Right kidney (tissue), 1 donor: ENCODE measurements at regions not wholly inside any gene's neighbourhood (a gene's known extent, or its start where the extent isn't known, plus 50 kb on each side); places are given as distances from the start of the nearest gene placed in this dataset.

Experiments used
- DNase-seq: peaks from one replicate; pipeline ENCODE4 v3.0.0-alpha.2; 2016

DNA sequence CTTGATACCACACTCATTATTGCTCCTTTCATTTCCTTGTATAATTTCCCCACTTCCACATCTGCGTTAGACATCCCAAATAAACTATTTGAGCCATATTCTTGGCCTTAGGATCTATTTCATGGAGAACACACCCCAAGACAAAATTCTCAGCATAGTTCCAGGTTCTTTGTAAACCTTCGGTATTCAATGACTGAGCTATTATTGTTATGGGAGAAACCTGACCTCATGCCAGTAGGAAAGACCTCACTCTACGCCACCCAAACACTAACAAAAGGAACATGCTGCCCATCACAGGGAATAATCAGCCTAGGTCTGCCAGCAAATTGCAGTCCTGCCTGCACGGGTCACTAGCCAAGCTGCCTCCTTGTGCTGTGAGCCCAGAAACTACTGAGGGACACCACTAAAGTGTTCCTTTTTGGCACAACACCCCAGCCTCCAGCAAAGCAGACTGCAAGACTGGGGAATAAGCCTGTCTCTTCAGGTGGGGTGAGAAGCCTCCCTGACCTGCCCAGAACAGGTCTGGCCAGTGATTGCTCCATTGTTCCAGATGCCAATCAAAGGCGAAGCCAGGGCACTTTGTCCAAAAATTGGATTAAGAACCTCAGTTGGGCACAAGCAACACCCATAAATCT, 371.8 kb downstream of the MAFB start:
- DNase-seq, result no peak

- no peak for DNase-seq
Observed at GRCh38 chr20:40314278-40314677, 374.8 kb downstream of the MAFB start.

- no peak for DNase-seq
Observed at GRCh38 chr20:40313730-40314129, 375.3 kb downstream of the MAFB start.

DNA sequence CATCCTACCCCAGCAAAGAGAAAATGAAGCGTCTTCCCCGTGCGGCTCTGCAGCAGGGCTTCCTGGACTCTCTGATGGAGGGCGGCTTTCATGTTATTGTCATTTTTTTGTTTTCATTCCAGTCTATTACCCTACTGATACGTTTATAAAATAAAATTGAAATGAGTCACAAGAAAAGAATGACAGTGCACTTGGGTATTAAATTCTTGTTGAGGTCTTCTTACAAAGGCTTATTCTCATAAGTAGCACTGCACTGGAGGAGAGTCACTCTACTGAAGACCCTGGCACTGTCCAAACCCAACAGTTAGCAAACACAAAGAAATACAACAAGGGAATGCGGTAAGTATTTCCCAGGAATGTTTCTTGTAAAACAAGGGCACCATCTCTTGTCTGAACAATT, 379.3 kb downstream of the MAFB start:
- DNase-seq, result no peak

- DNase-seq, result no peak
Observed at GRCh38 chr20:40307997-40308396, 381.0 kb downstream of the MAFB start.

- DNase-seq, result no peak
Observed at GRCh38 chr20:40307268-40307667, 381.8 kb downstream of the MAFB start.

DNA sequence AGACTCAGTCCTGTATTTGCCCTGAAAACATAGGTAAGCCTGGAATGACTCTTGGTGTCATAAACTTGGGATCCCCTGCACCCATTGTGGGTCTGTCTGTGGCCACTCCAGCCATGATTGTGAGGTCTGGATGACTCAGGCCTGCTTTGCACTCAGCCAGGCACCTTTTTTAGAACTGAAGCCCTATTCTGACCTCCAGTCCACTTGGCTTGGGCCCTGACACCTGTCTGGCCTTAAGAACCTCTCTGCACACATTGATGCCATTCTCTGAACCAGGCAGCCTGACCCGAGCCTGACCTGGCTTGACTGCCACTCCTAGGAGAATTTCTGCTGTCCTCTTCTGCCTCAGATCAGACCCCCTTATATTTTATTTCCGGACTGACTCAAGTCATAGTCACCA, 383.7 kb downstream of the MAFB start:
- DNase-seq, result no peak

DNA sequence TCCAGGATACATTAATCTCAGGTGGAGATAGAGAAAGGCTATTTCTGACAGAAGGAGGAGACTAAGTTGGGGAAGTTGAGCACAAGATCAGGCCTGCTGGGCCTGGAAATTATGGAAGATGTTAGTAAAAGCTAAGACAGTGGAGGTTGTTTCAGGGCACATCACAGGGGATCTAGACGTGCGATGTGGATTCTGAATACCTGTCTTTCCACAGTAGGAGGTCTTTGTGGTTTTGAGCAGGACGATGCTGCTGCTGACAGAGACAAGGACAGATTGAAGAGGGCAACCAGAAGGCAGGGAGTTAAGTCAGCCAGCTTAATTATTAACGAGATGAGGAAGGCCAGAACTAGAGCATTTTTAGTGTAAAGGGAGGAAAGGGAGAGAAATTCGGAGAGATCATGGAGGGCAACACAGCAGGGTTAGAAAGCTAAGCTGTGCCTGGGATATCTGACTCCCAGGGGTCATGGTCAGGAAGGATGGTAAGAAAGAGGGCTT, 384.9 kb downstream of the MAFB start:
- no peak for DNase-seq

GRCh38 chr20:40294747-40295146, 394.3 kb downstream of the MAFB start:
- no peak for DNase-seq

- no peak for DNase-seq
Observed at GRCh38 chr20:40294175-40294574, 394.9 kb downstream of the MAFB start.

GRCh38 chr20:40293740-40294139, 395.3 kb downstream of the MAFB start:
- DNase-seq, result no peak

- DNase-seq, result no peak
Observed at GRCh38 chr20:40291493-40292135, 397.4 kb downstream of the MAFB start.

DNA sequence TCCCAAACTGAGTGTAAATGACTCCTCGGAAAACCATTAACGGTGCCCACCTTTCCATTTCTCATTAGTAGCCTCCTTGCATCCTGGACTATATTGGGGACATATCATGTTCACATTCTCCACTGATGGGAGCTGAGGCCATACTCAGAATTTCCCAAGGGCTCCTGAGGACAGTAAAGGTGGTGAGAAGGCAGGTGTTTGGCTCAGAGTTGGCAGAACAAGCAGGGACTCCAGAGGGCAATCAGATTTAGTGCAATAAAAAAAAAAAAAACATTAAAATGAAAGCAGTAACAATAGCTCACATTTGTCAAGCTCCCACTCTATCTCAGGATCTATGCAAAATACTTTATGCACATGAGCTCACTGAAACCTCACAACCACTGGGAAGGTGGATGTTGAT, 401.4 kb downstream of the MAFB start:
- DNase-seq, result no peak

DNA sequence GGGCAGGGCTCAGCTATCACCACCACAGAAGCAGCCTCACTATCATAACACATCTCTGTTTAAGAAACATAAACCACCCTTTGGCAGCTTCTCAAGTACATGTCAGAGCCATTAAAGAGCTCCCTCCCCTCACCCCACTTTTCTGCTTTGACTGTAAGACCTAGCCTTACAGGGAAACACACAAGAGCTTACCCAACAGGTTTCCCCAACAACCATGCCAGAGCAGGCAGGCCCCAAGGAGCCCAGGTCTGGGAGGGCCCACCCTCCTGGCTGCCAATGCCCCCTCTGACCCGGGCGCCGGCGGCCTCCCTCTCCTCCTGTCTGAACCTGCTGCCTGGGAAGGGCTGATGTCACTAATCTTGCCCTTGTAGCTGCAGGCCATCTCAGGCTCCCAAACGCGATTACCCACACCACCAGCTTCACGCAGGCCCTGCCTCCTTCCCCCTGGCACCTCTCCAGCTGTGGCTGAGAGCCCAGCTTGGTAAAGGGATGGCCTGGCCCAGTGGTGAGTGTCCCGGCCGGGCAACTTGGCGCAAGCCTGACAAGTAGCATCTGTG, 402.0 kb downstream of the MAFB start:
- peak; percentile 26 for DNase-seq

GRCh38 chr20:40284611-40285010, 404.4 kb downstream of the MAFB start:
- DNase-seq, result no peak

DNA sequence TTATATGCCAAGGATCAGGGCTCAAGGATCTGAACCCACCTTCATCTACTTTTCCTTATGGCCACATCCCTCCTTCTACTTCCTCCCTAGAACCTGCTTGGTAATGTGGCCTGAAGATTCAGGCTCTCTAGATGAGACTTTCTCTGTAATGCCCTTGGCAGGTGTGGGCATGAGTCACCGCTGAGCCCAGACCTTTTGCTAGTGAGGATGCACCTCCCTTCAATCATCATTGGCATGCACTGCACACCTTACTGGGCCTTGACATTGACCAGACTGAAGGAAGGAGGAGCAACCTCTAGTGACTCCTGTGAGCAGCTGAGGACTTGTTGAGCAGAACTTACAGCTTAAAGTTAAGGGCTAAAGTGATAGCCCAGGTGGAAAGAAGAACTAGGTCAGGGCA, 405.3 kb downstream of the MAFB start:
- no peak for DNase-seq

DNA sequence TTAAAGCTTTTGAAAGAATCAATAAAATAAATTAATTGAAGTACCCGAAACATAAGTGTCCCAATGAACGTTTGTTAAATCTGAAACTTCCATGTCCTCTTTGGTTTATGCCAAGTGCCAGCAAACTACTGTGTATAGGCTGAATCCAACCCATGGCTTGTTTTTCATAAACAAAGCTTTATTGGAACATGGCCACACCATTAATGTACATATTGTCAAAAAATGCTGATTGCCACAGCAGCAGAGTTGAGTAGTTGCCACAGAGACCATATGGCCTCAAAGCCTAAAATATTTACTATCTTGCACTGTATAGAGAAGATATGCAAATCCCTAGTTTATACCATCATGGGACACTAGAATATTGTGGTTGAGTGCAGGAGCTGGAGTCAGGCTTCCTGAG, 406.1 kb downstream of the MAFB start:
- no peak for DNase-seq

DNA sequence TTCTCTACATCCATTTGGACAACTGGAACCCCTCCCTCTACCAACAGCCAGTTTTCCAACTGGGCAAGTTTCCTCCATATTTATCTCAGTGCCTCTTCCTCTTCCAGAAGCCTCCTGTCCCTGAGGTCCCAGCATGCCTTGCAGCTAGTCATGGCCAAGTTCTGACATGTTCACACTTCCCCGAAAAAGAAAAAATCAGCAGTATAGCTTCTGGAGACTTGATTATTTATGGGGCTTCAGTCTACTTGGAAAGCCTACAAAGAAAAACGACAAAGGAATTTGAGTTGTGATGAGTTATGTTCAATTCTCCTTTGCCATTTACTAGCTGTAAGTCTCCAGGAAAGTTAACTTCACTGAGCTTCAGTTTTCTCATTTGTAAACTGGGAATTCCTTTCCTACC, 406.5 kb downstream of the MAFB start:
- no peak for DNase-seq

GRCh38 chr20:40280616-40281015, 408.4 kb downstream of the MAFB start:
- DNase-seq, result no peak

DNA sequence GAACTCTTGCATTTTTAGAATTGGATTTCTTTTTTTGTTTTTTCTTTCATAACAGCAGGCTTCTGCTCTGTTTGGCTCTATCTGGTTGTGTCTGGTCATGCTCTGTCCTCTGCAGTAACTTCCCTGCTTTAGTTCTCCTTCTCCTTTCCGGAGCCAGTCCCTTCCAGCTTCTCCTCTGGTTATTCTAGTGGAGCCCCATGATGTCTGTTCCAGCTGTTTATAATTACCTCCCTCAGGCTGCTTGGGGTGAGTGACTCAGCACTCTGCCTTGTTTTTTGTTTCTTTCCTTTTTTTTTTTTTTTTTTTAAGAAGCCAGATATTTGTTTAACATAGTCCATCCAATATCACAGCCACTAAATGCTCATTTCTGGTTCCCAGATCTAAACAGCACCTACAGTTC, 409.6 kb downstream of the MAFB start:
- DNase-seq, result no peak

- no peak for DNase-seq
Observed at GRCh38 chr20:40278673-40279072, 410.4 kb downstream of the MAFB start.

DNA sequence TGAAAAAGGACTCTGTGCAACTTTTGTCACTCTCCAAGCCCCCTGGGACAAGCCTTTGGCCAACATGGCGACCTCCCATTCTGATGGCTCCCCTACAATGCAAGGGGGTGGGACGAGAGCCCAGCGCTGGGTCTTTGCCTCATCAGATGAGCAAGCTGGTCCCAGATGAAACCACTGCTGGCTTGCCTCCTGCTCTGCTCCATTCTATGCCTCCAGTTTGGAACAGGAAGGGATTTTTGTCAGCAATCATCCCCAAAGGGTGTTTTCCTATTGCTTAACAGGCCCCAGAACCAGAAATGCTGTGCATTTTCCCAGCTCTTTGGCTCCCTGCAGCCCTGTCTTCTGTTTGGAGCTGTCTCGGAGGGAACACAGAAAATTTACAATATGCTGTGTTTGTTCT, 412.7 kb downstream of the MAFB start:
- DNase-seq, result no peak

GRCh38 chr20:40275738-40276137, 413.3 kb downstream of the MAFB start:
- DNase-seq, result no peak

DNA sequence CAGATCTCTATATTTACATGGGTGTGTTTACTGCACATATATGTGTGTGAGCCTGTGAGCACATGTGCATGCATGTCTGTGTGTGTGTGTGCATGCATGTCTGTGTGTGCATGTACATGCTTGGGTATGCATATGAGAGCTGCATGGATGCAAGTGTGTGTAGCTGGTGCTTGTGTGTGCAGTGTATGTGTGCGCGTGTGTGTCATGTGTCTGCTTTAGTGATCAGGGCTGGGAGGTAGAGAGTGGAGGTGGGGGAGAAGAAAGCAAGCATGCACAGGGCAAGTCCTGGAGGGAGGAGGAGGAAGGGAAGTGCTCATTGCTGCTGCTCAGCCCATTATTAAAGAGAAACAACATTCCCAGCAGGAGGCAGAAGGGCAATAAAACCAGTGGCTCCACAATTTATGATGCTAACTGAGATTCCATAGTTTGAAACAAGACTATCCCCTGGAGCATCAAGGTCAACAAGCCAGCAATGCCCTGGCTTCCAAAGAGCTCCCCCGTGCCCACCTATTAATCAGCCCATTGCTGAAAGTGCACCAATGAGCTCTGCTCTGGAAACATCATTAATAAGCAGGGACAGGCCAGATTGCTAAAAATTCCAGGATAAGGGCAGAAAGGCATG, 414.0 kb downstream of the MAFB start:
- DNase-seq, result no peak
